Skeletal muscle cell (primary cell): ENCODE measurements at regions not wholly inside any gene's neighbourhood (a gene's known extent, or its start where the extent isn't known, plus 50 kb on each side); places are given as distances from the start of the nearest gene placed in this dataset.

Experiments used
- DNase-seq: peaks from one replicate; pipeline ENCODE4 v3.0.0-alpha.2; 2010; ENCODE audit warnings: low read depth
- H3K4me3 ChIP-seq: 2 replicates; pipeline ENCODE4 v1.5.1; 2011; ENCODE audit warnings: low read depth, mild to moderate bottlenecking, control low read depth, low read length, moderate library complexity

GRCh38 chr6:25035174-25035511, 99.4 kb upstream of the RIPOR2 start:
- DNase-seq = no peak
- H3K4me3 ChIP-seq = no peak overlapping the region

GRCh38 chr6:25035512-25036435, 100.0 kb upstream of the RIPOR2 start:
- H3K4me3 ChIP-seq = no peak overlapping the region
- DNase-seq = no peak

GRCh38 chr6:25036461-25036860, 100.7 kb upstream of the RIPOR2 start:
- DNase-seq = no peak
- H3K4me3 ChIP-seq = no peak overlapping the region

GRCh38 chr6:25038300-25038699, 102.5 kb upstream of the RIPOR2 start:
- DNase-seq = no peak
- no peak overlapping the region for H3K4me3 ChIP-seq

- no peak for DNase-seq
- H3K4me3 ChIP-seq = no peak overlapping the region
Measured at GRCh38 chr6:25038999-25039398, 103.2 kb upstream of the RIPOR2 start.

- H3K4me3 ChIP-seq = no peak overlapping the region
- no peak for DNase-seq
Measured at GRCh38 chr6:25041485-25042035, 105.8 kb upstream of the RIPOR2 start.

GRCh38 chr6:25042036-25042521, 106.3 kb upstream of the RIPOR2 start:
- H3K4me3 ChIP-seq = no peak overlapping the region
- DNase-seq = no peak

- no peak overlapping the region for H3K4me3 ChIP-seq
- no peak for DNase-seq
Measured at GRCh38 chr6:25042536-25042935, 106.8 kb upstream of the RIPOR2 start.

GRCh38 chr6:25042984-25043725, 107.4 kb upstream of the RIPOR2 start:
- no peak overlapping the region for H3K4me3 ChIP-seq
- DNase-seq = no peak

- DNase-seq = no peak
- no peak overlapping the region for H3K4me3 ChIP-seq
Measured at GRCh38 chr6:25043892-25044291, 108.1 kb upstream of the RIPOR2 start.

- H3K4me3 ChIP-seq = no peak overlapping the region
- DNase-seq = no peak
Measured at GRCh38 chr6:25046942-25047341, 111.2 kb upstream of the RIPOR2 start.

- DNase-seq = peak; percentile 47
- no peak overlapping the region for H3K4me3 ChIP-seq
Measured at GRCh38 chr6:25050356-25050755, 114.6 kb upstream of the RIPOR2 start.

GRCh38 chr6:25051083-25051482, 115.3 kb upstream of the RIPOR2 start:
- DNase-seq = no peak
- H3K4me3 ChIP-seq = no peak overlapping the region

GRCh38 chr6:25052181-25052580, 116.4 kb upstream of the RIPOR2 start:
- no peak overlapping the region for H3K4me3 ChIP-seq
- no peak for DNase-seq

- H3K4me3 ChIP-seq = no peak overlapping the region
- DNase-seq = no peak
Measured at GRCh38 chr6:25053875-25054371, 118.2 kb upstream of the RIPOR2 start.

GRCh38 chr6:25054469-25054868, 118.7 kb upstream of the RIPOR2 start:
- H3K4me3 ChIP-seq = no peak overlapping the region
- no peak for DNase-seq

GRCh38 chr6:25056130-25056529, 120.4 kb upstream of the RIPOR2 start:
- H3K4me3 ChIP-seq = no peak overlapping the region
- DNase-seq = no peak

- no peak overlapping the region for H3K4me3 ChIP-seq
- DNase-seq = no peak
Measured at GRCh38 chr6:25057111-25057905, 121.5 kb upstream of the RIPOR2 start.

- no peak overlapping the region for H3K4me3 ChIP-seq
- DNase-seq = no peak
Measured at GRCh38 chr6:25058441-25058840, 122.7 kb upstream of the RIPOR2 start.
